SU-DHL-6 (cell line): ENCODE measurements at regions not wholly inside any gene's neighbourhood (a gene's known extent, or its start where the extent isn't known, plus 50 kb on each side); places are given as distances from the start of the nearest gene placed in this dataset.

Experiments used
- H2AFZ ChIP-seq: fragments of 200-600 bp; sonication (generic); 2 replicates; pipeline ENCODE4 v1.6.1; 2014; ENCODE audit warnings: low read depth, mild to moderate bottlenecking, moderate library complexity, mixed read lengths, antibody characterized with exemption, low read length; ENCODE audit not compliant: severe bottlenecking
- H3F3A ChIP-seq: fragments of 200-600 bp; shearing (Covaris generic); 2 replicates; pipeline ENCODE4 v1.6.0; 2016; ENCODE audit warnings: antibody characterized with exemption, mild to moderate bottlenecking; ENCODE audit not compliant: insufficient read depth
- H3K27ac ChIP-seq: fragments of 200-600 bp; sonication (generic); 2 replicates; pipeline ENCODE4 v1.5.1; 2016; ENCODE audit warnings: low read depth, mild to moderate bottlenecking, low read length, moderate library complexity, mixed read lengths
- H3K27me3 ChIP-seq: fragments of 200-600 bp; sonication (generic), shearing (Covaris generic); 2 replicates; pipeline ENCODE4 v1.6.0; 2014; ENCODE audit warnings: mild to moderate bottlenecking, low read length
- H3K36me3 ChIP-seq: fragments of 200-600 bp; sonication (generic); 2 replicates; pipeline ENCODE4 v1.6.1; 2014; ENCODE audit warnings: mild to moderate bottlenecking, low read length, mixed read lengths
- H3K4me2 ChIP-seq: fragments of 300-600, 200-600 bp; shearing (Covaris generic), sonication (generic); 2 replicates; pipeline ENCODE4 v1.6.0; 2014; ENCODE audit warnings: low read length, low read depth, mild to moderate bottlenecking; ENCODE audit not compliant: poor library complexity, severe bottlenecking
- H3K4me3 ChIP-seq: fragments of 200-600 bp; sonication (generic); 2 replicates; pipeline ENCODE4 v1.5.1; 2014; ENCODE audit warnings: antibody characterized with exemption, low read length, mild to moderate bottlenecking, mixed read lengths; ENCODE audit not compliant: insufficient read depth, poor library complexity, severe bottlenecking
- H3K79me2 ChIP-seq: fragments of 200-600 bp; sonication (generic); 2 replicates; pipeline ENCODE4 v1.6.1; 2014; ENCODE audit warnings: mild to moderate bottlenecking, low read length, moderate library complexity; ENCODE audit not compliant: insufficient read depth
- H3K9ac ChIP-seq: fragments of 200-600 bp; sonication (generic); 2 replicates; pipeline ENCODE4 v1.7.0; 2014; ENCODE audit warnings: mild to moderate bottlenecking, low read length
- H3K9me2 ChIP-seq: fragments of 200-600 bp; sonication (generic); replicated peaks from 2 replicates; pipeline ENCODE4 v1.6.1; 2014; ENCODE audit warnings: low read length; ENCODE audit not compliant: insufficient read depth
- H3K9me3 ChIP-seq: fragments of 200-600 bp; sonication (generic); 2 replicates; pipeline ENCODE4 v1.6.1; 2014; ENCODE audit warnings: low read length, mixed read lengths; ENCODE audit not compliant: insufficient read depth
- H4K20me1 ChIP-seq: fragments of 200-600 bp; sonication (generic); 2 replicates; pipeline ENCODE4 v1.6.1; 2014; ENCODE audit warnings: low read depth, mild to moderate bottlenecking, antibody characterized with exemption, low read length, moderate library complexity, mixed read lengths
- CTCF ChIP-seq: fragments of 200-600 bp; sonication (generic); IDR thresholded peaks from one replicate; pipeline ENCODE4 v1.5.1; 2017; ENCODE audit warnings: antibody characterized with exemption, mild to moderate bottlenecking, low read length, moderate library complexity; ENCODE audit not compliant: insufficient read depth, poor library complexity, severe bottlenecking
- EZH2phosphoT487 ChIP-seq: fragments of 200-600 bp; sonication (generic), shearing (Covaris generic); conservative IDR thresholded peaks from 2 replicates; pipeline ENCODE4 v1.6.1; 2018; ENCODE audit warnings: mild to moderate bottlenecking, antibody characterized with exemption, low read length, moderate library complexity, mixed read lengths

- Histone ChIP-seq H4K20me1 (no peaks in the 10 kb centered on the region), H3K9ac (no peak overlapping the region), H3K9me2 (no peaks in the 10 kb centered on the region), H3F3A (no peaks in the 10 kb centered on the region), H3K9me3 (no peaks in the 10 kb centered on the region), H3K27me3 (no peaks in the 10 kb centered on the region), H3K27ac (no peak overlapping the region), H3K4me3 (no peak overlapping the region), H3K4me2 (no peak overlapping the region), H3K36me3 (no peaks in the 10 kb centered on the region), H3K79me2 (no peaks in the 10 kb centered on the region), H2AFZ (no peak overlapping the region)
- TF ChIP-seq CTCF: no peak
- TF ChIP-seq EZH2phosphoT487: no peak
Observed at GRCh38 chr20:43798291-43799149, 71.7 kb upstream of the GTSF1L start.

GRCh38 chr20:43794326-43794725 is 67.5 kb upstream of the GTSF1L start:
- Histone ChIP-seq H3K36me3 (no peaks in the 10 kb centered on the region), H3K9me2 (no peaks in the 10 kb centered on the region), H4K20me1 (no peaks in the 10 kb centered on the region), H3K4me2 (no peak overlapping the region), H3K9ac (no peak overlapping the region), H3K27ac (no peak overlapping the region), H3F3A (no peaks in the 10 kb centered on the region), H3K4me3 (no peak overlapping the region), H2AFZ (no peak overlapping the region), H3K79me2 (no peaks in the 10 kb centered on the region), H3K9me3 (no peaks in the 10 kb centered on the region), H3K27me3 (no peaks in the 10 kb centered on the region)
- no peak for TF ChIP-seq CTCF
- no peak for TF ChIP-seq EZH2phosphoT487

- Histone ChIP-seq H3K4me3 (no peak overlapping the region), H4K20me1 (no peaks in the 10 kb centered on the region), H3K9me3 (no peaks in the 10 kb centered on the region), H3K9ac (no peak overlapping the region), H3K79me2 (no peaks in the 10 kb centered on the region), H3K36me3 (no peaks in the 10 kb centered on the region), H3K27ac (no peak overlapping the region), H2AFZ (no peak overlapping the region), H3K9me2 (no peaks in the 10 kb centered on the region), H3F3A (no peaks in the 10 kb centered on the region), H3K27me3 (no peaks in the 10 kb centered on the region), H3K4me2 (no peak overlapping the region)
- TF ChIP-seq EZH2phosphoT487 (no peak), CTCF (no peak)
Observed at GRCh38 chr20:43789593-43789992, 62.8 kb upstream of the GTSF1L start.
